HG03460 (cell line): ENCODE measurements at regions not wholly inside any gene's neighbourhood (a gene's known extent, or its start where the extent isn't known, plus 50 kb on each side); places are given as distances from the start of the nearest gene placed in this dataset.
"Not testable (repeated sequence)": the region's sequence is repeated elsewhere in the genome, so short reads cannot be mapped to it uniquely, and the experiment has no call there.

ENCODE experiments used
- ATAC-seq: cut with Tn5 transposase; IDR thresholded peaks from one replicate; pipeline ENCODE4 v1.9.1; 2021; ENCODE audit not compliant: unreplicated experiment

DNA sequence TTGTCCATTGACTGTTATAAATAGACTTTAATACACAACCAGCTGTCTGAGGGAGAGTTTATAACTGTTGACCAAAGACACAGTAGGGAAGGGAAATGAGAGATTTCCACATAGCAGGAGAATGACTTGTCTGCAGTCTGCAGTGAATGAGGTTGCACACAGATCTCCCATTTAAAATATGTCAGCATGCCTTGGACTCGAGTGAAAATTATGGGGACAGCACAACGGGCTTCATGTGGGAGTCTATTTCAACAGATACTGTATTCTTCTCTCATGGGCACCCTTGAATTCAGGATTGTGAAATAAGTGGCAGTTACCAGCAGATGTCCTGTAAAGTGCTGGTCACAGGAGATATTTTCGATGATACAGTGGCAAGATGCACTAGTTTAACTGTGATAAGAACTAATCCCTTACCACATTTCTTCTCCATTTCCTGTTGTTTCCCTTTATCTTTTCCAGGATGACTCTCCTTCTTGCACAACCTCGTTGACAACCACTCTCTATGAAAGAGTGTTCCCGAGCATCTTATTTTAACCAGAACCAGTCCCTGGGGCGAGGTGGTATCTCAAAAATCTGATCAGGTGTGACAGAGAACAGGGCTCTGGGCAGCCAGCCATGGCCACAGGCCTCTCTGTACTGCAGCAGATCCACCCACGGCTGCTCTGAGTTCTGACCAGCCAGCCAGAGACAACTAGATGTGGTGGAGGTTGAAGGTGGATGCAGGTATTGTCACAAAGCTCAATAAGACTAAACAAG lies 51.5 kb upstream of the MAP3K1 start:
- no peak for ATAC-seq

DNA sequence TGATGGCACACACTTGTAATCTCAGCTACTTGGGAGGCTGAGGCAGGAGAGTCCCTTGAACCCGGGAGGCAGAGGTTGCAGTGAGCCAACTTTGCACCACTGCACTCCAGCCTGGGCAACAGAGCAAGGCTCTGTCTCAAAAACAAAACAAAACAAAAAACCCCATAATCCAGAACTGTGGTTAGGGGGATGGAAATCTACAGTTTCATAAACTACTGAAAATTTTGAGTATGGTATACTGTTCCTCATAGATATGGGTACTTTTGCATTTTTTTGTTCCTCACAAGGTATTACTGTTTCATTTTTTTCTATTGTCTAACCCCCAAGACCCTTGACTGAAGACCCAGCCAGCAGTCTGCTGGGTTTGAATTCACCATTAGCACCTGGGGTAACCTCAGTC lies 52.2 kb upstream of the MAP3K1 start:
- no peak for ATAC-seq

DNA sequence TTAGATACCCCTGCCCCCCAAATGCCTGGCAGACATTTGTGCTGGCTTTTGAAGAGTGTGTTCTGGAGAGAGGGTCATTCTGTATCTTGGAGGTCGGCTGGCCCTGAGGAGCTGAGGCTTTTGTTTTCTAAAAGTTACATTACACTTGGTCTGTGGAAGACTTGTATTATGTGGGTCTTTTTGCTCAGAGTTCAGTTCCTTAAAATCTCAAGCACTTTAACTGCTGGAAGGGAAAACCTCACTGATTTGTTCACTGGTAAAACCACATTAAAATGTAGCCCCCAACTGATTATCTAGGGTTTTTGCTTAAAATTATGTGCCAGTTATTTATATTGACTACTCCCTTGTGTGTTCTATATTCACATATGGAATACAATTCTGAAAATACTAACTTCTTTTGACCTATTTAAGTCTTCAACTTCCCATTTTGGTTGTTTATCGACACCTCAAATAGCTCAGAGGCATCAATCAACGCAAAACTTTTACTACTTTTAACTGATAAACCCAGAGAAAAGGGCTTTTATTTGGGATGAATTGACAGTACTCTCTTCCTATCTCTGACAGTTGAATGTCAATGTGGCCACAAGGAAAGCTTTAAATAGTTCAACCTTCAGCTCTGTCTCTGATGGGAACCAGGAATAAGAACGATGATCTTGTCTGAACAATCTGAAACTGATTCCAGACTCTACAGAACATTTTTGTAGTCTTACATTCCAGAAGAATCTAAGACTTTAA lies 54.0 kb upstream of the MAP3K1 start:
- ATAC-seq = no peak

DNA sequence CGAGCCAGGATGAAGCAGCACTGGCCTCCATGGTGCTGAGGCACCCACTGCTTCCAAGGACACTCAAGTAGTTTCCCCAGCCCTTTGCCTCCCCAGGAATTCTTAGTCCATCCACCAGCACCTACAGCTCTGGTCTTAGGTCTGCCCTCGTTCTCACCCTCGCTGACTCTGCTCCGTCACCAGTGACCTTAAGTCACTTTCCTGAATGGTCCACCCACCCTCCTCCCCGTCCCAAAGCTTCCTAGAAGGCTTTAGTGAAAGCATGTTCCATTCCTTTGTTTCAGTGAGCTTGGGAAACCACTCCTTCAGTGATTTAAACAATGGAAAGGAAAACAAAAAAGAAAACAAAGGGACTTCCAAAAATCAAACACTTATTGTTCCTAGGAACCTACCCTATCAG lies 54.6 kb upstream of the MAP3K1 start:
- no peak for ATAC-seq

DNA sequence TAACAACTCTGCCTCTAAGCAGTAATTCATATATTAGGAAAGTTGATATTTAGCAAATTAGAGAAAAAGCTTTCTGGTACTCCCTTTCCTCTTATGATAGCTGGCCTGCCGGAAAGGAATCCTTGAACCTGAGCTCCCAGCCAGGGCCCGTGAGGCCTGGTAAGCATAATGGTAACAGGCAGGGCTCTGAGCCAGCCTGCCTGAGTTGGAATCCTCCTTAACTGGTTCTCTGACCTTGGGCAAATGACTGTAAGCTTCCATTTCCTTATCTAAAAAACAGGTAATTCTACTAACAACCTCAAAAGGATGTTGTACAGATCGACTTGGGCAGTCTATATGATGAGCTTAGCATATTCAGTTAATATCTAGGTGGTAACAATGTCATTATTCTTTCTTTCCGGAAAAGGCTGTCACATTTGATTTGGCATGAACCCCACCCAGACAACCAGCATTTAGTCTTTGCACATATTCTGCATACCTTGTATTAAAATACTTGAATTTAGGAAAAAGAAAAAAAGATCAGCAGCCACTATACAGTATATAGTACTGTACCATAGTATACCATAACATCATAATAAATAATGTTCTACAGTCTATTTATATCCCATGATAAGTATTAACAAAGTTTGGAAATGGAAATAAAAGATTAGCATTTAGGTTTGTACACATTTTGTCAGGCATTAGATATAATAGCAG lies 55.7 kb upstream of the MAP3K1 start:
- ATAC-seq = no peak

DNA sequence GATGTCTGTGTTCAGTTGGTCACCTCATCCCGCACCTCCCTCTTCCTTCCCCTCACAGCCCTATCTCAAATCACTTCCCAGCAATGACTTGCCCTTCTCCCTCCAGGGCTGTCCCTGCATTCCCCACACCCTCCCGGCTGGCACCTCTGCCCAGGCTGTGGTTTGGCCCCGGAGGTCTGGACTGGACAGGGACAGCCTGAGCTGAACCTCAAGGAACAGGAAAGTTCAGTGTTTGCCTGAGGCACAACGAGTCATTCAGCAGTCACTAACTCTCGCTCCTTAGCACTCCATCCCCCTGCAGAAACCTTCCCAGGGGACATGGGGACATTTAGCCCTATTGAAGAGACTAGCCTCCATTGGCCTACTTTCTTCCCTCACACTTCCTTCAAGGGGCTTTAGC lies 58.3 kb upstream of the MAP3K1 start:
- ATAC-seq = no peak

DNA sequence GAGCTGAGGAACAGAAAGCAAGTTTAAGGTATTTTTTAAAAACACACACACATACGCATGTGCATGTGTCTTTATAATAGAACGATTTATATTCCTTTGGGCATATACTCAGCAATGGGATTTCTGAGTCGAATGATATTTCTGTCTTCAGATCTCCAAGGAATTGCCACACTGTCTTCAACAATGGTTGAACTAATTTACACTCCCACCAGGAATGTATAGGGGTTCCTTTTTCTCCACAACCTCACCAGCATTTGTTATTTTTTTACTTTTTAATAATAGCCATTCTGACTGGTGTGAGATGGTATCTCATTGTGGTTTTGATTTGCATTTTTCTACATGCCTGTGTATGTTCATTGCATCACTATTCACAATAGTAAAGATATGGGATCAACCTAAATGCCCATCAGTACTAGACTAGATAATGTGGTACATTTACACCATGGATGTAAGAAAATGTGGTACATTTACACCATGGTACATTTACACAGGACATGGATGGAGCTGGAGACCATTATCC lies 60.3 kb upstream of the MAP3K1 start:
- ATAC-seq = no peak

DNA sequence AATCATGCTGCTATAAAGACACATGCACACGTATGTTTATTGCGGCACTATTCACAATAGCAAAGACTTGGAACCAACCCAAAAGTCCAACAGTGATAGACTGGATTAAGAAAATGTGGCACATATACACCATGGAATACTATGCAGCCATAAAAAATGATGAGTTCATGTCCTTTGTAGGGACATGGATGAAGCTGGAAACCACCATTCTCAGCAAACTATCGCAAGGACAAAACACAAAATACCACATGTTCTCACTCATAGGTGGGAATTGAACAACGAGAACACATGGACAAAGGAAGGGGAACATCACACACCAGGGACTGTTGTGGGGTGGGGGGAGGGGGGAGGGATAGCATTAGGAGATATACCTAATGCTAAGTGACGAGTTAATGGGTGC lies 61.8 kb upstream of the MAP3K1 start:
- not testable (repeated sequence) for ATAC-seq

DNA sequence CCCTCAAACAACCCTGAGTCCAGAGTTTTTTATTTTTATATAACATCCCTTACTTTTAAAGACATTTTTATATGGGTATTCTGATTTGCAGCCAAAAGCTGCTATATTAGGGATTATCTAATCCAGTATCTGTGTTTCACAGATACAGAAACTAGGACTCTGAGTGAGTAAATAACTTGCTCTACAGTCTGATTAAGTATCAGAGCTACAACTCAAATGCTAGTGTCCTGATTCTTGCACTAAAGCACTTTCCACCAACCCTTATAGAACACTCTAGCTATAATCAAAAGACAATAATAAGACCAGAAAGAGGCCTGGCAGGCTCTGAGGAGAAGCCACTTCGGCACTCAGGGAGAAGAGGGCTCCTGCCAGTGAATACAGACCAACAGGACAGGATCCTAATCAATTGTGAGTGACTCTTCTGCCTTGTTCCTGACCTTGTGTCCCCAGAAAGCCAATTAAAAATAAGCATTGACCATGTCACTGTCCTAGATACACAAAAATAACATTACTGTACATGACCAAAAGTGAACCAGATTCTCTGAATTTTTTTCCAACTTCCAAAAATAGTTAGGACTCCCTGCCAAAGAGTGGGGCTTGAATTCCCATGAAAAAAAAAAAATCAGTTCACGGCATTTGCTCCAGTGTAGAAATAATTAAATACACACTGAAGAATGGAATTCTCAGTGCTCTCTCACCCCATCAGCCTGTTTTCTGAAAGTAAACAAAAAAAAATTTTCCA lies 63.6 kb upstream of the MAP3K1 start:
- no peak for ATAC-seq

DNA sequence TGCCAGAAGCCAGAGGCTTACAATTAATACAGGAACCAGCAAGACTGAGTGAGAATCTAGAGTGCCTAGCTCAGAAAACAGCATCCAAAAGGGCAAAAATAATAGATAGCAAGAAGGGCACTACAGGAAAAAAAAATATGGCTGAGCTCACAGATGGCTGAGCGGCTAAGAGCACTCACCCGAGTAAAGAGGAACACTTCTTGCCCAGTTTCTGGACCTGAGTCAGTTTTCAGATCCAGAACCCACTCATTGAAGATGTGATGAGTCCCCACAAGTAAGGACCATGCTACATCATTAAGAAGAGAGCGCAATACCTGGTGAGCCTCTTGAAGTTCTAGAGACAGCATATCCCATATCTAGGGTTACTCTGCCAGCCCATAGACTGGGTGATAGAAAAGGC lies 65.5 kb upstream of the MAP3K1 start:
- ATAC-seq = no peak

DNA sequence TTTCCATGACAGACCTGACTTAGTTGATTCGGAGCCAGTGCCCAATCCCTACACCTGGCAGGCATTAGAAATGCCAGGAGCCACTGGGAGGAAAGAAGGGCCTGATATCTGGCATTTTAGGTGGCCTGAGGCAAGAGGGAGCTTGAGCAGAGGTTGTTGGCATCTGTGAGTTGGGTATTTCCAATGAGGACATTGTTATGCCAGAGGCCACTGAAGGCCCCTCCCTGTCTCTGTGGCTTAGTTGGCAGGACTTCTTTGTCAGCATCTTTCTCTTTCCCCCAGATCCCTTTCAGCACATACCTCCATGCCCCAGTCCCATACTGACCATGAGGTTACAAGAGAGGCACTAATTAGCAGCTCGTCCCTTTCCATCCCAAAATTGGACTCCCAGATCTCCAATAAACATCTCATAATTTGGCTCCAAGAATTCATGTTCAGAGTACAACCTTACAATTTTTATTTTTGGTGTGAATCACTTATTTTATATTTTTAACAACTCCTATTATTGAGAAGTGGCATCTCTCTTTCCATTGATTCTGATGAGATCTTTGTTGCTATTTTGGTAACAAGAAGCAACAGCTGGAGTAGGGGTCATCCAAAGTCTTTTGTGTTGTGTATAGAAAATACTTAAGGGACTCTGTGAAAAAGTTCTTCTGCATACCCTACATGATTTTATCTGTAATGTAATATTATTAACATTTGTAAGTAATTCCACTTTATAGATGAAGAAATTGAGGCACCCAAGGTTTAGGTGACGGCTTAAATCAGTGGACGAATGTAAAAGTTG lies 68.6 kb upstream of the MAP3K1 start:
- no peak for ATAC-seq

DNA sequence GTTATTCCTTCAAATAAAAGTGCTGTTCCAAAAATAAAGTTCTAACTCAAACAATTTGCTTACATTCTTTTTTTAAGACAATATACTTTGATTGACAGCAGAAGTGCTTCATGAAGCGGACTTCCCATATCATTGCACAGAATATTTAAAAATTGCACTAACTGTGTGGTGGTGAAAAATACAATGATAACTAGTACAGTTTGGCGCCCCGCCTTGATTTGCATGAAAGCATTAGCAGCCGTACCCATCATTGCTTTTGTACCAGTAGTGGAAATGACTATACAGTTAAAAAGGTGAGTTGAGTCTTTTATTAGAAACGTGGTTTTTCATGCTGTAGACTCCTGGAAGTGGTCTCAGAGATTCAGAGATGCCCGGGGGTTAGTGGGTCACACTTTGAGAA lies 69.5 kb upstream of the MAP3K1 start:
- ATAC-seq = no peak

DNA sequence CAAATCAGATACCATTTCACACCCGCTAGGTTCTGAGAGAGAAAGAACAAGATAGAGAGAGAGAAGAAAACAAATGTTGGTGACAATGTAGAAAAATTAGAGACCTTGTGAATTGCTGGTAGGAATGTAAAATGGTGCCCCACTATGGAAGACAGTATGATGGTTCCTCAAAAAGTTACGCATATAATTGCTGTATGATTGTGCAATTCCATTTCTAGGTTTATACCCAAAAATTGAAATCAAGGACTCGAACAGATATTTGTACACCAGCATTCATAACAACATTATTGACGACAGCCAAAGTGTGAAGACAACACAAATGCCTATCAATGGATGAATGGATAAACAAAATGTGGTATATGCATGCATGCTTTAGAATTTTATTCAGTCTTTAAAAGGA lies 74.5 kb upstream of the MAP3K1 start:
- no peak for ATAC-seq

DNA sequence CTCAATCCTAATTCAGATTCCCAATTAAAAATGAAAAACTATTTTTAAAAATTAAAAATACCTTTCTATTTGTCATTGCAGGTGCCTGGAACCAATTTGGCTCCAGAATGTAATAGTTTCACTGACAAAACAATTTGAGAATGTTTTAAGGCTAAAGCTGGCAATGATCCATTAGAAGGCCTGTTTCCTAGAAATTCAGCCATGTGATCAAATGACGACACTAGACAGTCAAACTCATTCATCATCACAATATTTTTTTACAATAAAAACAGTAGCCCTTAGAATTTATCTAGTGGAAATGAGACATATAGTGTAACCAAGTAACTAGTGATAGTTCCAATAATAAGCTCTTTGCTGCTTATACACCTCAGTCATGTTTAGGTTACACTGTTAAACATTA lies 75.4 kb upstream of the MAP3K1 start:
- ATAC-seq = no peak

DNA sequence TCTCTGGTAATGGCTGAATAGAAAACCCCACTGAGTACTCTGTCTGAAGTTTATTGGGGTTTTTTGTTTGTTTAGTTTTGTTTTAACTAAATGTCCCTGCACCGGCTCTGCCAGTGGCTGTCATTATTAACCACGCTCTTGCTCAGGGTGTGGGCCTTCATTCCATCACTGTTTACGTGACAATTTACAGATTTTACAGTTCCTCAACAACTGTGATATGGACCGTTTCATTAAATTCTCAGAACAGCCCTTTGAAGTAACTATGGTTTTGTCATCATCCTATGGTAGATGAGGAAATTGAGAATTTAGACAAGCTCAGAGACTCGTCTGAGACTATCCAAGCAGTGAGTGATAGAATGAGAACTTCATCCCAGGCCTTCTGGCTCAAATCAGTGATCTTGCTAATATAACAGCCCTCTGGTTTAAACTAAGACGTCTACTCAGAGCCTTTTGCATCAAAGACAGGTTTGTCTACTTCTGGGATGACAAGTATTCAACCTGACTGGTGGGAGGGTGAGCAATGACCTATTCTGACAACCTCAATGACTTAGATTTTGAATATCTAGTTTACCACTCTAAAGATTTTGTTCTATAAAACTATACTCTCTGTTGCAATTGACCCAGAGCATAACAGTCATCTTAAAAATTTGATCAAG lies 77.3 kb upstream of the MAP3K1 start:
- ATAC-seq = no peak

DNA sequence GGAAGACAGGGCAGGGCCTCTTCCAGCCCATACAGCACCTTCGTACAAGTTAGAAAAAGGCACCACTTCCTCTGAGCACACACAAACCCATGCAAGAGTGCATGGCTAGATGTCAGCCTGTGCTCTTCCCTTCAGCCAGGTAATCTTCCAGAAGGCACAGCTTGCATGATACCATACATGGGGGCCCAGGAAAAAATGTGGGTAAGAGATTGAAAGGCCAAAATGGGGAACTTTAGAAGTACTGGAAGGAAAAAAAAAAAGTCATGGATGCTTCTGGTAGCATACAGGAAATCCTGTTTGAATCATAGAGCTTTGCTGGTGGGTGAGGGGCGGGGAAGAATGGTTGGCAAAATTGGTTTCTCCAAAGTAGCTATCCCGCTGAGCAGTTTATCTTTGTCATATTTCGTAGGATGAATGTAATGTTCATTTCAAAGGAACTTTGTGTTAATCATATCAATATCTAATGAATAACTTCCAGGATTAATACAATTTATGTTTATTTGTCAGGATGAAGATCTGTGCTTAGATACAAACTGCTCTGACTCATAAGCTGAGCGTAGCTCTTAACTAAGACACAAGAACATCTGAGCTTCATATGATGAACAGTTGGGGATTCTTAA lies 78.2 kb upstream of the MAP3K1 start:
- ATAC-seq = no peak

DNA sequence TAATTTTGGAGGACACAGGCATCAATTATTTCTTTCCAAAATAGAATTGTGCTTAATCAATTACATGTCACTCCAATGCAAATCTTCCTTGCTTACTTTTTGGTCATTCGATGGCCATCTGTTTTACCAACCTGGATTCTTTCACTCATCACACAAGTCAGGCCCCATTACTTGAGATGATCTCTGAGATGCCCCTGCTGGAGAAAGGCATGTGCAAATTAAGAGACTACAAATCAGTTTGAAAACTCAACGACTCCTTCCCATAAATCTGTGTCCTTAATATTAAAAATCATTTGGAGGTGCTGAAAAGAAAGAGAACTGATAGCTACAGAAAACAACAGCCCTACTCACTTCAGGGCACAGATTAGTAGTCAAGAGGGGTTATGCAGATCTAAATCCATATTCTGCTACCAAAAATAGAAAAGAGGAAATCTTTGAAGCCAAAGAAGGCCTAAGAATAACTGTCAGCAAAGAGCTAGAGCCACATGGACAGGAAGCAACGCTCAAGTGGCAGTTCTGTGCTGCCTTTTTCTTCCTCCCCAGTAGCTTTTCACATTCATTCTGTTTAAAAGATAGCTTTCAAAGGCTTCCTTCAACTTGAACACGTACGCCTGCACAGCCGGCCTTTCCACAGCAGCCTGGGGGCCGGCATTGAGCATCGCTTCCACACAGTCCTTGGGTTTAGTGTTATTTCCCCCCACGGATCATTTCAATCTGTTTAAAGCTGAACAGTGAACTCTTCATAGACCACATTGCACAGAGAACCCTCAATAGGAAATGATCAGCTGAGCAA lies 79.3 kb upstream of the MAP3K1 start:
- no peak for ATAC-seq

DNA sequence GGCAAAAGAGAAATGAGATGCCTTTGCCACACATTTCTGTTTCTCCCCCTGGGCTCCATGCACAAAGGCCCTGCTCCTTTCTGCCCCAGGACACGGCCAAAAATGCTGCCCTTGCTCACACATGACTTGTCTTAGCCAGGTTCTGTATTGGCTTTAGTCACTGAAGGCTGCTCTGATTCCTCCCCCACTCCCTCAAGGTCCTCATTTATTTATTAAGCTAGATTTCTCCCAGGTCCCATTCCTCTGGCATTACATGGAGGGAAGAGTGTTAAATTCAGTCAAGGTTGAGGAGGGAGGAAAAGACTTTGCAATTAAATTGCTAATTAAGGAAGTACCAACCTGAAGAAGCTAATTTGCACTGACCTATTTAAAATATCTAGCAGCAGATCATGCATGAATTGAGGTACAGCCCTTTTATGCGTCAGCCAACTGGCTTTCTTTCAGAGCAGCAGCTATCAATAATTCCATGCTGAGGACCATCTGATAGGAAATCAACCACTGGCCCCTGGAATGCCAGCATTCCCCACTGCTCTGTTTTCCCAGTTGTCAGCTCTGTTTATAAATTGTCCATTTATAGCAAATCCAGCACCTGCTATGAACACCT lies 81.2 kb upstream of the MAP3K1 start:
- no peak for ATAC-seq
